Pancreas (tissue), 10 donors: ENCODE measurements at regions not wholly inside any gene's neighbourhood (a gene's known extent, or its start where the extent isn't known, plus 50 kb on each side); places are given as distances from the start of the nearest gene placed in this dataset.
A peak's percentile ranks its signal among the peaks of the same experiment; 100 is the strongest.
"Not testable (repeated sequence)": the region's sequence is repeated elsewhere in the genome, so short reads cannot be mapped to it uniquely, and the experiment has no call there.

ENCODE experiments used
- ATAC-seq, 4 donors: fragments of 200-7000 bp; cut with Tn5 transposase; one replicate each; pipeline versions ENCODE4 v1.8.0 to v1.9.1; 2020; ENCODE audit warnings: mild to moderate bottlenecking in 4 of 4, moderate library complexity in 4 of 4
- DNase-seq, 6 donors: peaks; one replicate each; pipeline ENCODE4 v3.0.0-alpha.2; 2020
- FAIRE-seq: peaks from 2 replicates; lab custom pipeline; 2012; peaks lifted over from hg19 to GRCh38; lab: Jason Lieb, UNC
- H3K27ac ChIP-seq, 4 donors: fragments of 200-600 bp; sonication (generic); 1 replicate in 3 of 4; 2 replicates in 1 of 4; pipeline versions ENCODE4 v1.5.0 to v1.8.0; 2020
- H3K27me3 ChIP-seq, 4 donors: fragments of 200-600 bp; one replicate each; pipeline ENCODE4 v1.8.0; 2021
- H3K36me3 ChIP-seq, 3 donors: fragments of 200-600 bp; sonication (generic) in 1 of 3; one replicate each; pipeline versions ENCODE4 v1.5.0 to v1.8.0; 2020 to 2021
- H3K4me1 ChIP-seq, 3 donors: fragments of 200-600 bp; one replicate each; pipeline ENCODE4 v1.8.0; 2021
- H3K4me3 ChIP-seq, 4 donors: fragments of 200-600 bp; sonication (generic) in 2 of 4; one replicate each; pipeline versions ENCODE4 v1.5.0 to v1.8.0; 2020 to 2021
- H3K9me3 ChIP-seq, 4 donors: fragments of 200-600 bp; one replicate each; pipeline ENCODE4 v1.8.0; 2021
- WGBS, 2 donors: extraction: QIAGEN DNeasy Blood & Tissue Kit; methylation state at CpG; one replicate each; pipeline ENCODE4 v1.1.7; 2013; 5-methylcytosine and 5-hydroxymethylcytosine counted together
- intact Hi-C, 3 donors: fragments of 100-400 bp; cut with DNase I; formaldehyde crosslinking; loops; one replicate each; pipeline versions ENCODE4 v1.11.1 to v1.14.2; 2022
- TF ChIP-seq, protein P1 (sequence below), 4 donors: fragments of 200-600 bp; sonication (generic) in 3 of 4; IDR thresholded peaks; one replicate each; pipeline versions ENCODE4 v1.5.0 to v1.8.0; 2021; ENCODE audit warnings: antibody characterized with exemption in 4 of 4
- donor health status: healthy with polysubstance abuse.
- donor health status: DM: no; HTN: no; CAD: no; lungs with moderate emphysema.
- donor health status: DM: no; HTN: no; CAD: no.
- donor health status: control.
- donor health status: control.
- donor health status: Bipolar disorder and iron deficiency.
- donor health status: DM: yes; HTN: yes; CAD: no.
- donor health status: DM: no; HTN: no; CAD: no.
- donor health status: DM: no; HTN: no; CAD: no.
- donor health status: DM: yes; HTN: yes; CAD: no.

GRCh38 chr2:125405816-125406215 is 1250.1 kb upstream of the GYPC start:
- Histone ChIP-seq H3K27ac (no peak overlapping the region), H3K4me1 (no peaks in the 10 kb centered on the region), H3K9me3 (no peaks in the 10 kb centered on the region), H3K36me3 (no peaks in the 10 kb centered on the region), H3K27me3 (no peaks in the 10 kb centered on the region), H3K4me3 (no peak overlapping the region)
- TF ChIP-seq, protein P1, sequence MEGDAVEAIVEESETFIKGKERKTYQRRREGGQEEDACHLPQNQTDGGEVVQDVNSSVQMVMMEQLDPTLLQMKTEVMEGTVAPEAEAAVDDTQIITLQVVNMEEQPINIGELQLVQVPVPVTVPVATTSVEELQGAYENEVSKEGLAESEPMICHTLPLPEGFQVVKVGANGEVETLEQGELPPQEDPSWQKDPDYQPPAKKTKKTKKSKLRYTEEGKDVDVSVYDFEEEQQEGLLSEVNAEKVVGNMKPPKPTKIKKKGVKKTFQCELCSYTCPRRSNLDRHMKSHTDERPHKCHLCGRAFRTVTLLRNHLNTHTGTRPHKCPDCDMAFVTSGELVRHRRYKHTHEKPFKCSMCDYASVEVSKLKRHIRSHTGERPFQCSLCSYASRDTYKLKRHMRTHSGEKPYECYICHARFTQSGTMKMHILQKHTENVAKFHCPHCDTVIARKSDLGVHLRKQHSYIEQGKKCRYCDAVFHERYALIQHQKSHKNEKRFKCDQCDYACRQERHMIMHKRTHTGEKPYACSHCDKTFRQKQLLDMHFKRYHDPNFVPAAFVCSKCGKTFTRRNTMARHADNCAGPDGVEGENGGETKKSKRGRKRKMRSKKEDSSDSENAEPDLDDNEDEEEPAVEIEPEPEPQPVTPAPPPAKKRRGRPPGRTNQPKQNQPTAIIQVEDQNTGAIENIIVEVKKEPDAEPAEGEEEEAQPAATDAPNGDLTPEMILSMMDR (IDR thresholded peaks at IDR 0.05), result no peak
- DNase-seq (no peak), ATAC-seq (peak in 2 of 4 donors; percentile 40 to 53), FAIRE-seq (peak; percentile 23)
- intact Hi-C loops, result no loop called here
- 26 to 44% methylated on average over 2 of the region's 2 CpGs for WGBS, 2 donors

DNA sequence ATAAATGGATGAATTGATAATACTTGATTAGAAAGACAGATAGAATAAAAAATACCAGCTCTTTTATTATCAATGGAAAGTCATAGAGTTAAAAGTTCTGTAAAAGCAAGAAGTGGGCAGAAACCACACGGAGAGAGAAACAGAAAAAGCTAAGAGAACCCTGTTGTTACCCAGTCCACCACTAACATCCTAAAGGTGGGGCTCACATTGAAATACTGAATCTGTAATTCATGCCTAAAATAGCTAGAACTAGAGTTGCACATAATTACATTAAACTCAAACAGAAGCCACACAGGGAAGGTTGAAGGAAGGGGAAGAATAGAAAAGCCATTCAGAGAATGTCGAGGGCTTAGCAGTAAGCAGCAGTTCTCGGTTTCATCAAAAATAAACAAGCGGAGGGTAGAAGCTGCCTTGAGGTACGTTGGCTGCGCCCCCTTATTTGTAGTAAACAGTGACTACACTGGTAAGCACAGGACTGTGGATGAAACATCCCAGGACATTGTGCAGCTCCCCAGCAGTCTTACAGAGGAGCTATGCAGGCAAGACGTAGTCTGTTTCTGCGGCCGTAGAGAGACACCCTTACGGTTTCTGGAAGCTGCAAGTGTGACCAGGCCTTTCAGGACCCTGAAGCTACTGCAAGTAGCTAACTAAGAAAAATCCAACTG is 1247.0 kb upstream of the GYPC start:
- no peaks in the 10 kb centered on the region for H3K36me3 ChIP-seq

DNA sequence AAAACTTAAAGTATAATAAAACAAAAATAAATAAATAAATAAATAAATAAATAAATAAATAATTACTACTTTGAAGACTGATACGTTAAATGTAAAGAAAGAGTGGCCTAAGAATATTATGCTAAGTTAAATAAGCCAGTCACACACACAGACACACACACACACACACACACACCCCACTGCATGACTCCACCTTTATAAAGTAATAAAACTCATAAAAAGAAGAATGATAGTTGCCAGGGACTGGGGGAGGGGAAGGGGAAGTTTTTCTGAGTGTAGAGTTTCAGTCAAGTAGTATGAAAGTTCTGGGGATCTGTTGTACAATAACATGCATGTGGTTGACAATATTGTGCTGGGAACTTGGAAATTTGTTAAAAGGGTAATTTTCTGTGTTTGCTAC is 1237.5 kb upstream of the GYPC start:
- no peaks in the 10 kb centered on the region for H3K27me3 ChIP-seq
- ATAC-seq, result no peak
- 49 to 58% methylated on average over 1 of the region's 1 CpG for WGBS, 2 donors
- no peaks in the 10 kb centered on the region for H3K4me1 ChIP-seq
- no peak overlapping the region for H3K27ac ChIP-seq
- H3K9me3 ChIP-seq, result no peaks in the 10 kb centered on the region
- H3K4me3 ChIP-seq, result no peak overlapping the region
- TF ChIP-seq, protein P1 (IDR thresholded peaks at IDR 0.05), result no peak
- no peak for FAIRE-seq
- intact Hi-C loops, result no loop called here
- no peak for DNase-seq
- H3K36me3 ChIP-seq, result no peaks in the 10 kb centered on the region

More for the DNA sequence above, 1247.0 kb upstream of the GYPC start:
- H3K27me3 ChIP-seq, result no peaks in the 10 kb centered on the region
- intact Hi-C loops, result no loop called here
- TF ChIP-seq, protein P1 (IDR thresholded peaks at IDR 0.05), result no peak
- ATAC-seq, result no peak
- no peaks in the 10 kb centered on the region for H3K9me3 ChIP-seq
- no peak for DNase-seq
- H3K27ac ChIP-seq, result no peak overlapping the region
- WGBS, 2 donors, result 70 to 75% methylated on average over 10 of the region's 10 CpGs
- no peaks in the 10 kb centered on the region for H3K4me1 ChIP-seq
- FAIRE-seq, result no peak
- H3K4me3 ChIP-seq, result no peak overlapping the region

DNA sequence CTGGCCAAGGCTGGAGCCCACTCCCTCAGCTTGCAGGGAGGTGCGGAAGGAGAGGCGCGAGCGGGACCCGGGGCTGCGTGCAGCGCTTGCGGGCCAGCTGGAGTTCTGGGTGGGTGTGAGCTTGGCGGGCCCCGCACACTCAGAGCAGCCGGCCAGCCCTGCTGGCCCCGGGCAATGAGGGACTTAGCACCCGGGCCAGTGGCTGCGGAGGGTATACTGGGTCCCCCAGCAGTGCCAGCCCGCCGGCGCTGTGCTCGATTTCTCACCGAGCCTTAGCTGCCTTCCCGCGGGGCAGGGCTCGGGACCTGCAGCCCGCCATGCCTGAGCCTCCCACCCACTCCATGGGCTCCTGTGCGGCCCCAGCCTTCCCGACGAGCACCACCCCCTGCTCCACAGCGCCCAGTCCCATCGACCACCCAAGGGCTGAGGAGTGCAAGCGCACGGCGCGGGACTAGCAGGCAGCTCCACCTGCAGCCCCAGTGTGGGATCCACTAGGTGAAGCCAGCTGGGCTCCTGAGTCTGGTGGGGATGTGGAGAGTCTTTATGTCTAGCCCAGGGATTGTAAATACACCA is 1233.7 kb upstream of the GYPC start:
- DNase-seq, result peak in 1 of 6 donors; percentile 52
- H3K27ac ChIP-seq, FAIRE-seq, H3K4me1 ChIP-seq, intact Hi-C loops, H3K4me3 ChIP-seq, ATAC-seq, H3K27me3 ChIP-seq, H3K9me3 ChIP-seq, H3K36me3 ChIP-seq: not testable (repeated sequence)
- WGBS, 2 donors, result 88 to 96% methylated on average over 25 to 32 of the region's 32 CpGs

DNA sequence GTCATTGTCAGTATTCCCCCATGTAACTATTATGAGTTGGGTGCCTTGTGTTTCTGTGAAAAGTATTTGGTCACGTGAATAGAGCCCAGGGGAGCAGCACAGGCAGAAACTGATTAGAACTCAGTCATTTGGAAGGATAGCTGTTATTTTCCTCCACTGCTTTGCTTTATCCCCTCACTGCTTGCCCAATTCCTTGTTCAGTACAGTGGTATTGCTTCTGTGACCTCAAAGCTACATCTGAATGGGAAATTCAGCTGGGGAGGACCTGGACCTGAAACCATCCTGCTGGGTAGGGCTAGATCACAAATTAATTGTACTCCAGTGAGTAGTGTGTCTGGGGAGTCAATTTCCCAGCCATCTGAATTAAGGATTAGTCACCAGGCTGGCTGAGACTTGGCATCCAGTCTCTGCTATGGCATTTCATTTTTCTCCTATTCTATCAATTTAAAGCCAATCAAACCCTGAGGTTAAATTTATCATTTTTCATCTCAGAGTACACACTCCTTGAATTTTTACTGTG is 1231.6 kb upstream of the GYPC start:
- TF ChIP-seq, protein P1 (IDR thresholded peaks at IDR 0.05), result no peak
- intact Hi-C loops, result no loop called here
- Histone ChIP-seq H3K36me3 (no peaks in the 10 kb centered on the region), H3K4me3 (no peak overlapping the region), H3K4me1 (no peaks in the 10 kb centered on the region), H3K27ac (no peak overlapping the region), H3K9me3 (no peaks in the 10 kb centered on the region), H3K27me3 (no peaks in the 10 kb centered on the region)
- DNase-seq (no peak), FAIRE-seq (no peak), ATAC-seq (no peak)
- 32 to 50% methylated on average over 1 of the region's 1 CpG for WGBS, 2 donors
